ENCODE measurements at regions not wholly inside any gene's neighbourhood (a gene's known extent, or its start where the extent isn't known, plus 50 kb on each side); places are given as distances from the start of the nearest gene placed in this dataset.

- TF ChIP-seq POLR2AphosphoS5 (IDR thresholded peaks at IDR 0.05) (no peak), CTCF (IDR thresholded peaks at IDR 0.05) (no peak)
Measured at GRCh38 chr5:65085516-65085850, 316.8 kb downstream of the CWC27 start.
